SK-N-SH (cell line): ENCODE measurements at regions not wholly inside any gene's neighbourhood (a gene's known extent, or its start where the extent isn't known, plus 50 kb on each side); places are given as distances from the start of the nearest gene placed in this dataset.

Experiments used
- CTCF ChIA-PET: fragments of 300-600, 350-600 bp; formaldehyde crosslinking; extraction: SDS; loops from one replicate; lab custom pipeline; 2021; lab: Yijun Ruan, JAX
- POLR2A ChIA-PET: fragments of 350-600 bp; sonication (Branson Sonifier 250); formaldehyde crosslinking; extraction: SDS; loops from one replicate; lab custom pipeline; 2020; ENCODE audit warnings: antibody characterized with exemption, inconsistent platforms; lab: Yijun Ruan, JAX
- DNase-seq: peaks from one replicate; pipeline ENCODE4 v3.0.0; 2012
- H2AFZ ChIP-seq: fragments of 200-600 bp; sonication (generic); 2 replicates; pipeline ENCODE4 v1.8.1; 2016; ENCODE audit warnings: antibody characterized with exemption, mild to moderate bottlenecking, low read depth
- H3F3A ChIP-seq: fragments of 200-600 bp; sonication (generic); replicated peaks from 2 replicates; pipeline ENCODE3; 2016; ENCODE audit warnings: antibody characterized with exemption, mild to moderate bottlenecking; ENCODE audit not compliant: insufficient read depth
- H3K27ac ChIP-seq, 2 experiments: fragments of 200-500 bp in 1 of 2; fragments of 200-600 bp in 1 of 2; sonication (Bioruptor generic) in 1 of 2; sonication (generic), shearing (Covaris generic) in 1 of 2; 2 replicates each; pipeline versions ENCODE4 v1.5.1 to v1.6.1; 2014 to 2016; ENCODE audit warnings: low read depth in 2 of 2, inconsistent platforms in 1 of 2, low read length in 1 of 2, mild to moderate bottlenecking in 1 of 2, mixed read lengths in 1 of 2
- H3K27me3 ChIP-seq: fragments of 200-600 bp; sonication (generic), shearing (Covaris generic); 2 replicates; pipeline ENCODE4 v1.6.1; 2016; ENCODE audit warnings: mixed run types; ENCODE audit not compliant: insufficient read depth
- H3K36me3 ChIP-seq, 2 experiments: fragments of 200-500 bp in 1 of 2; fragments of 200-600 bp in 1 of 2; sonication (Bioruptor generic) in 1 of 2; sonication (generic) in 1 of 2; replicated peaks in 1 of 2; 2 replicates each; pipeline versions ENCODE3 to v1.5.1; 2014 to 2016; ENCODE audit warnings: low read length in 1 of 2, mild to moderate bottlenecking in 1 of 2; ENCODE audit not compliant: insufficient read depth in 2 of 2, control insufficient read depth in 1 of 2
- H3K4me1 ChIP-seq, 2 experiments: fragments of 200-500 bp in 1 of 2; fragments of 200-600 bp in 1 of 2; sonication (Bioruptor generic) in 1 of 2; sonication (generic), shearing (Covaris generic) in 1 of 2; 2 replicates each; pipeline versions ENCODE4 v1.5.1 to v1.6.1; 2014 to 2016; ENCODE audit warnings: low read depth in 1 of 2, low read length in 1 of 2, mixed run types in 1 of 2; ENCODE audit not compliant: insufficient read depth in 2 of 2, control insufficient read depth in 1 of 2
- H3K4me2 ChIP-seq: fragments of 200-600 bp; sonication (generic), shearing (Covaris generic); 2 replicates; pipeline ENCODE4 v1.6.1; 2017; ENCODE audit warnings: mixed run types
- H3K4me3 ChIP-seq, 2 experiments: fragments of 200-500 bp in 1 of 2; fragments of 200-600 bp in 1 of 2; sonication (Bioruptor generic) in 1 of 2; sonication (generic), shearing (Covaris generic) in 1 of 2; 2 replicates each; pipeline versions ENCODE4 v1.5.1 to v1.8.1; 2014 to 2016; ENCODE audit warnings: low read depth in 2 of 2, inconsistent platforms in 1 of 2, low read length in 1 of 2, mild to moderate bottlenecking in 1 of 2, mixed read lengths in 1 of 2, moderate library complexity in 1 of 2
- H3K79me2 ChIP-seq: fragments of 200-600 bp; sonication (generic); 2 replicates; pipeline ENCODE4 v1.8.1; 2017; ENCODE audit warnings: mild to moderate bottlenecking; ENCODE audit not compliant: insufficient read depth
- H3K9ac ChIP-seq: fragments of 200-600 bp; sonication (generic); 2 replicates; pipeline ENCODE4 v1.6.1; 2017; ENCODE audit warnings: mixed run types
- H3K9me2 ChIP-seq: fragments of 200-600 bp; sonication (generic); 2 replicates; pipeline ENCODE4 v1.6.1; 2017; ENCODE audit warnings: mixed run types
- H3K9me3 ChIP-seq: fragments of 200-600 bp; sonication (generic); 2 replicates; pipeline ENCODE4 v1.6.1; 2017; ENCODE audit warnings: mixed run types, mild to moderate bottlenecking, moderate library complexity
- H4K20me1 ChIP-seq: fragments of 200-600 bp; sonication (generic); 2 replicates; pipeline ENCODE4 v1.6.1; 2017; ENCODE audit warnings: mild to moderate bottlenecking, mixed run types; ENCODE audit not compliant: insufficient read depth
- CHD2 ChIP-seq: fragments of 150-350 bp; IDR thresholded peaks from 2 replicates; pipeline ENCODE4 v1.6.1; 2018; ENCODE audit warnings: low read length; ENCODE audit not compliant: partially characterized antibody
- EP300 ChIP-seq, 2 experiments: IDR thresholded peaks; 2 replicates each; pipeline versions ENCODE4 v1.4.0 to v1.6.1; 2012; ENCODE audit warnings: borderline replicate concordance in 1 of 2, low read depth in 1 of 2, low read length in 1 of 2
- FOSL2 ChIP-seq: IDR thresholded peaks from 2 replicates; pipeline ENCODE4 v1.4.0; 2012; ENCODE audit warnings: low read depth, mild to moderate bottlenecking, moderate library complexity, borderline replicate concordance
- GABPA ChIP-seq: IDR thresholded peaks from 2 replicates; pipeline ENCODE4 v1.4.0; 2012; ENCODE audit warnings: low read depth, mild to moderate bottlenecking
- JUND ChIP-seq: IDR thresholded peaks from 2 replicates; pipeline ENCODE4 v1.4.0; 2012
- MEF2A ChIP-seq: IDR thresholded peaks from 2 replicates; pipeline ENCODE4 v1.4.0; 2012; ENCODE audit warnings: low read depth, borderline replicate concordance
- NFIC ChIP-seq: IDR thresholded peaks from 2 replicates; pipeline ENCODE4 v1.4.0; 2012; ENCODE audit warnings: borderline replicate concordance
- NRF1 ChIP-seq: IDR thresholded peaks from 2 replicates; pipeline ENCODE4 v1.6.1; 2012; ENCODE audit warnings: low read depth, mild to moderate bottlenecking, low read length
- RXRA ChIP-seq: IDR thresholded peaks from 2 replicates; pipeline ENCODE4 v1.4.0; 2012; ENCODE audit warnings: low read depth, mild to moderate bottlenecking, borderline replicate concordance
- SIN3A ChIP-seq: IDR thresholded peaks from 2 replicates; pipeline ENCODE4 v1.6.1; 2012; ENCODE audit warnings: low read depth, mild to moderate bottlenecking, low read length, moderate library complexity, borderline replicate concordance
- TCF12 ChIP-seq: IDR thresholded peaks from 2 replicates; pipeline ENCODE4 v1.4.0; 2012
- TEAD4 ChIP-seq: IDR thresholded peaks from 2 replicates; pipeline ENCODE4 v1.4.0; 2012; ENCODE audit warnings: mild to moderate bottlenecking, borderline replicate concordance; ENCODE audit not compliant: insufficient read depth
- WGBS: methylation state at CpG from one replicate; pipeline ENCODE4 v1.1.6; 2017; ENCODE audit warnings: low lambda C conversion rate; 5-methylcytosine and 5-hydroxymethylcytosine counted together
- TF ChIP-seq, protein P1 (sequence below): IDR thresholded peaks from 2 replicates; pipeline ENCODE4 v1.4.0; 2012; ENCODE audit warnings: low read depth
- TF ChIP-seq, protein P2 (sequence below): IDR thresholded peaks from 2 replicates; pipeline ENCODE4; 2012
- TF ChIP-seq, protein P3 (sequence below): IDR thresholded peaks from 2 replicates; pipeline ENCODE4 v1.6.1; 2012; ENCODE audit warnings: mild to moderate bottlenecking, low read depth, low read length, moderate library complexity

DNA sequence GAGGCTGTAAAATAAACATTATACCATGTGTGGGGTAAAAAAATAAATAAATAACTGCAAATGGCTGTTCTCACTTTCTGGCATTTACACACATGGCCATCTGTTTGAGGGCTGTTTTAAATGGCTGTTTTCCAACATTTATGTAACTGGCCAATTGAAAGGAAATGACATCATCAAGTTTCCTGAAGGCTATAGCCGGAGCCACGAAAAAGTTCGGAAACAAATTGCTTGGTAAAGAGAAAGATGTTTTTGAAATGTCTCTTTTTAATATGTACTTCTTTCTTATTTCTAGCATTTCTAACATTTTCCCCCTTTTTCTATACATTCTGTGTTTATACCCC is 95.4 kb upstream of the DAB2 start:
- DNase-seq, result no peak
- H3K27ac ChIP-seq, result peak overlapping the region; percentile 45 to 89; a peak in 3 of 4 replicates
- H3K4me2 ChIP-seq, result peak overlapping the region; percentile 51
- H2AFZ ChIP-seq, result peak overlapping the region; percentile 83
- no peaks in the 10 kb centered on the region for H3K36me3 ChIP-seq
- H3K79me2 ChIP-seq, result no peaks in the 10 kb centered on the region
- TF ChIP-seq NFIC (peak; percentile 90), EP300 (IDR thresholded peaks at IDR 0.05; ENCODE audit: borderline replicate concordance in 1 of 2, low read depth in 1 of 2, low read length in 1 of 2) (peak in 1 of 2 experiments; percentile 75; a peak in 2 of 4 replicates), RXRA (peak; percentile 51; the same call in 1 of the 2 replicates), FOSL2 (peak; percentile 42; the same call in 1 of the 2 replicates), TEAD4 (peak; percentile 50; the same call in 1 of the 2 replicates), MEF2A (peak; percentile 63; the same call in 1 of the 2 replicates), SIN3A (no peak), CHD2 (no peak), TCF12 (peak; percentile 95), JUND (peak; percentile 72), NRF1 (no peak), GABPA (peak; percentile 58; the same call in 1 of the 2 replicates)
- TF ChIP-seq, protein P1, sequence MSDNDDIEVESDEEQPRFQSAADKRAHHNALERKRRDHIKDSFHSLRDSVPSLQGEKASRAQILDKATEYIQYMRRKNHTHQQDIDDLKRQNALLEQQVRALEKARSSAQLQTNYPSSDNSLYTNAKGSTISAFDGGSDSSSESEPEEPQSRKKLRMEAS, result peak; percentile 82
- TF ChIP-seq, protein P2, sequence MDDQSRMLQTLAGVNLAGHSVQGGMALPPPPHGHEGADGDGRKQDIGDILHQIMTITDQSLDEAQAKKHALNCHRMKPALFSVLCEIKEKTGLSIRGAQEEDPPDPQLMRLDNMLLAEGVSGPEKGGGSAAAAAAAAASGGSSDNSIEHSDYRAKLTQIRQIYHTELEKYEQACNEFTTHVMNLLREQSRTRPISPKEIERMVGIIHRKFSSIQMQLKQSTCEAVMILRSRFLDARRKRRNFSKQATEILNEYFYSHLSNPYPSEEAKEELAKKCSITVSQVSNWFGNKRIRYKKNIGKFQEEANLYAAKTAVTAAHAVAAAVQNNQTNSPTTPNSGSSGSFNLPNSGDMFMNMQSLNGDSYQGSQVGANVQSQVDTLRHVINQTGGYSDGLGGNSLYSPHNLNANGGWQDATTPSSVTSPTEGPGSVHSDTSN, result peak; percentile 68
- TF ChIP-seq, protein P3, sequence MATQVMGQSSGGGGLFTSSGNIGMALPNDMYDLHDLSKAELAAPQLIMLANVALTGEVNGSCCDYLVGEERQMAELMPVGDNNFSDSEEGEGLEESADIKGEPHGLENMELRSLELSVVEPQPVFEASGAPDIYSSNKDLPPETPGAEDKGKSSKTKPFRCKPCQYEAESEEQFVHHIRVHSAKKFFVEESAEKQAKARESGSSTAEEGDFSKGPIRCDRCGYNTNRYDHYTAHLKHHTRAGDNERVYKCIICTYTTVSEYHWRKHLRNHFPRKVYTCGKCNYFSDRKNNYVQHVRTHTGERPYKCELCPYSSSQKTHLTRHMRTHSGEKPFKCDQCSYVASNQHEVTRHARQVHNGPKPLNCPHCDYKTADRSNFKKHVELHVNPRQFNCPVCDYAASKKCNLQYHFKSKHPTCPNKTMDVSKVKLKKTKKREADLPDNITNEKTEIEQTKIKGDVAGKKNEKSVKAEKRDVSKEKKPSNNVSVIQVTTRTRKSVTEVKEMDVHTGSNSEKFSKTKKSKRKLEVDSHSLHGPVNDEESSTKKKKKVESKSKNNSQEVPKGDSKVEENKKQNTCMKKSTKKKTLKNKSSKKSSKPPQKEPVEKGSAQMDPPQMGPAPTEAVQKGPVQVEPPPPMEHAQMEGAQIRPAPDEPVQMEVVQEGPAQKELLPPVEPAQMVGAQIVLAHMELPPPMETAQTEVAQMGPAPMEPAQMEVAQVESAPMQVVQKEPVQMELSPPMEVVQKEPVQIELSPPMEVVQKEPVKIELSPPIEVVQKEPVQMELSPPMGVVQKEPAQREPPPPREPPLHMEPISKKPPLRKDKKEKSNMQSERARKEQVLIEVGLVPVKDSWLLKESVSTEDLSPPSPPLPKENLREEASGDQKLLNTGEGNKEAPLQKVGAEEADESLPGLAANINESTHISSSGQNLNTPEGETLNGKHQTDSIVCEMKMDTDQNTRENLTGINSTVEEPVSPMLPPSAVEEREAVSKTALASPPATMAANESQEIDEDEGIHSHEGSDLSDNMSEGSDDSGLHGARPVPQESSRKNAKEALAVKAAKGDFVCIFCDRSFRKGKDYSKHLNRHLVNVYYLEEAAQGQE, result no peak
- peaks cover 0 to 65% of the 10 kb centered on the region in 2 experiments; a peak in 3 of 4 replicates for H3K4me1 ChIP-seq
- H3K9me3 ChIP-seq, result no peaks in the 10 kb centered on the region
- 35% methylated on average over 3 of the region's 3 CpGs for WGBS
- no peaks in the 10 kb centered on the region for H4K20me1 ChIP-seq
- H3K9me2 ChIP-seq, result no peaks in the 10 kb centered on the region
- H3F3A ChIP-seq, result peaks cover 44% of the 10 kb centered on the region
- ChIA-PET POLR2A (no interaction called here), CTCF (no interaction called here)
- no peaks in the 10 kb centered on the region for H3K27me3 ChIP-seq
- peak overlapping the region in 1 of 2 experiments; percentile 32; a peak in 2 of 4 replicates for H3K4me3 ChIP-seq
- peak overlapping the region; percentile 55; the same call in 1 of the 2 replicates for H3K9ac ChIP-seq
